ENCODE measurements at regions not wholly inside any gene's neighbourhood (a gene's known extent, or its start where the extent isn't known, plus 50 kb on each side); places are given as distances from the start of the nearest gene placed in this dataset.

DNA sequence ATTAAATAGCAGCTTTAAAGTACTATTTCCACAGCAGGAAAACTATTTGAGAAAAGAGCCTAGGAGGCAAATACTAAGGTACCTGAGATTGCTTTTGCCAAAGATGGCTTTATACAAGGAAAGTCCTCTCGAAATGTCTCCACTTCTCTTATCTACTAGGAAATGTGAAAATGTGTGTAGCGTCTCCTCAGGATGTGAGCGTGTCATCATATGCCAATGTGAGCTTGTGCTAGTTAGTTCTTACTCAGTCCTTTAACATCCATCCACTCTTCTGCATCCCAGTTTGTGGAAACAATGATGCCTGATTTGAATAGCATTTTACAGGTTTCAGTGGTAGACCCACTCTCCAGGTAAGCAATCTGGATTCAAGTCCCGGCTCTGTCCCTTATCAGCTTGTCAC is 421.0 kb downstream of the DYNC2H1 start:
- DNase-seq = no peak

GRCh38 chr11:103532133-103532788 is 423.0 kb downstream of the DYNC2H1 start:
- no peak for DNase-seq

DNA sequence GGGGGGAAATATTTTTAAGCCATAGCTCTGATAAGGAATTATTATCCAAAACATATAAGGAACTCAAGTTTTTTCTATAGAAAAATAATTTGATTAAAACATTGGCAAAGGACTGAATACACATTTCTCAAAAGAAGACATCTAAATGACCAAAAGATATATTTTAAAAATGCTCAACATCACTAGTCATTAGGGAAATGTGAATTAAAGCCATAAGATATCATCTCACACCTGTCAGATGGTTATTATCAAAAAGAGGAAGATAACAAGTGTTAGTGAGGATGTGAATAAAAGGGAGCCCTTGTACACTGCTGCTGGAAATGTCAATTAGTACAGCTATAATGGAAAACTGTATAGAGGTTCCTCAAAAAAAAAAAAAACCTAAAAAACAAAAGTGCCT is 425.0 kb downstream of the DYNC2H1 start:
- DNase-seq = no peak

GRCh38 chr11:103534959-103535358 is 425.7 kb downstream of the DYNC2H1 start:
- DNase-seq = no peak

DNA sequence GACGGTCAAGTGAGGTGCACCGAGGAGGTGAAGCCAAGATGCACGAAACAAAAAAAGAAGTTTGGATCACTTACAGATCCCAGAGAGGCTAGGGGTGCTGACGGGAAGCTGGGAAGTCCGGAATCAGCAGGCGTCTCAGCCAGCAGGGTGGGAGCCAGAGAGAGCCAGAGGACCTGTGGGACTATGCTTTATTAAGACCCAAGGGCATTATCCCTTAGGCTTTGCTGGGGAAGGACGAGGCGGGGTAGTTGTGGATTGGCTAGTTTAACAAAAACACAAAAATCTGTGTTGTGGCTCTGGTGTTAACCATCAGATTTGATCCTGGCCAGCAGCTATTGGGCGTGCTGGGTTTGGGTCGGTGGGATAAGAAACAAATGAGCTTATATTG is 427.1 kb downstream of the DYNC2H1 start:
- DNase-seq = no peak

DNA sequence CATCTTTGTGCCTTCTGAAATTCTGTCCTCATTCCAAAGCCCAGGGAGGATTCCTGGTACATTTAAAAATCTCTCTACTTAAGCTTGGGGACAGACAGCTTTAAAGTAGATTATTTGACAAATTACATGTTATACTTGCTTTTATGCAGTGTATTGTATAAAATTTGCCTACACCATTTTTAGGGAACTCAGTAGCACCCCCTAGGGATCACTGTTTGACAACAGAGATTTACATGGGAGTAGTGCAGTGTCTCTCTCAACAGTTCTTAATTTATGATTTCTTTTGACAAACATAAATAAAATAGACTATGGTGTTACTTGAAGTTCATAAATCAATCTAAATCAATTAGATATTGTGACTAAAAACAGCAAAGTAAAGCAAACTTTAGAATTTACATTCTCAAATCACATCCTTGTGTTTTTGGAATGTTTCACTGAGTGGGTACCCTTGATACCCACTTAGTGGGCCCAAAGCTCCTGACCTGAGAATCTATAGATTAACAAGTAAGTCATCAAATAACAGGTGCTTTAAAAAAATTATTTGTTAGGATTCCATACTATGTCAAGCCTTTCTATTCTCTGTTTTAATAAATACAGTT is 428.8 kb downstream of the DYNC2H1 start:
- no peak for DNase-seq

DNA sequence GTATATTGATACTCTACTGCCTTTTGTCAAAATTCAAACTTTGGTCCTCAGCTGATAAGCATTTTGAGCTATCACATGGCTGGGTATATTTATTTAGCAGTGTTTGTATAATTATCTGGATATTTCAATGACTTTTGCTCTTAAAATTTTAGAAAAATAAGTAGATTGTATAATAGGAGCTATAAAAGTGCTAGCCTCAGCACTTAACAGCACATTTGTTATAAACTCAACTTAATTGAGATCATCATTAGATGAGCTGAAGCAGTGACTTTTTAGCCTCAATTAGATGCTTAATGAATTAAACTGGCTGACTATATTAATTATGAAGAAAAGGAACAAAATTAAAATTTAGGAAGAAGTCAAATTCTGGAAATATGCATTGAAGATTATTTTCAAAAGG is 429.9 kb downstream of the DYNC2H1 start:
- no peak for DNase-seq

DNA sequence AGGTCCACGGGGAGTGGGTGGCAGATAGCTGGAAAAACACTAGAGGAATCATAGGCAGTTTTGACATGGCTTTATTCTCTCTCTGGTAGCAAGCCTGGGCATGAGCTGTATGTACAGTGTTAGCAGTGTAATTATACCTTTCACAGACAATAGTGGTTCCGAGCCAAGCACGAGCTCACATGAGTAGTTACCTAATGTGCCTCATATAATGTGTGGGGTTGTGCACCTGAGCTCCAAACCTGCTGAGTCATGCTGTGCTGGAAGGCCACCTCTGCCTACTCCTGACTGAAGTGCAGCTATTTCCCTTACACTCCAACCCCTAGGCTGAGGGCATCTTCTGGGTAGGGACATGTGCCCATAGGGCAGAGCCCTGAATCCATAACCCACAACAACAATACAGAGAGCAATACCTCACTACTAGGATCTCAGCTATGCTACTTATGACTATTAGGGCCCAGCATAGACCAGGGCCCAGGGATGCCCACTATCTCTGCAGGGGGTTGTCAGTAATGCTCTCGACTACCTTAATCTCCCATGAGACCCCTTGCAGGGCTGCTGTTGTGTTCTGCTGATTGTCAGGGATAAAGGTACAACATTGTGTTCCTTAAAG is 432.1 kb downstream of the DYNC2H1 start:
- no peak for DNase-seq

GRCh38 chr11:103542851-103543250 is 433.6 kb downstream of the DYNC2H1 start:
- DNase-seq = no peak

GRCh38 chr11:103543456-103543855 is 434.2 kb downstream of the DYNC2H1 start:
- DNase-seq = no peak

DNA sequence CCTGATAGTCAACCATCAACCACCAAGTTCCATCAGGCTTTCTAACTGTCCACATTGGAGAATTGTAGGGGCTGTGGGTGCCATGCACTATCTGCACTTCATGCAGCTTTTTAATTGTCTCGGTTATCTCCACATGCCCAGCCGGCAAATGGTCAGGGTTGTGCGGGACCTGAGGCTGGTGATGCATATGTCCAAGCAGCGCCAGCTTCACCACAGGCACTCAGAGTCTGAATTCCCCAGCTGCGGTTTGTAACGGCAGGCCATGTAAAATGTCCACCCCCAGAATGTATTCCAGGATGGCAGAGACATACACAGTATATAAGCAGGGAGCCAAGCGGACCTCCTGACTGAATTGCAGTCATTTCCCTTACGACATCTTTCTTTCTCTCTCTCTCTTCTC is 435.6 kb downstream of the DYNC2H1 start:
- DNase-seq = no peak

GRCh38 chr11:103545551-103545950 is 436.3 kb downstream of the DYNC2H1 start:
- DNase-seq = no peak

DNA sequence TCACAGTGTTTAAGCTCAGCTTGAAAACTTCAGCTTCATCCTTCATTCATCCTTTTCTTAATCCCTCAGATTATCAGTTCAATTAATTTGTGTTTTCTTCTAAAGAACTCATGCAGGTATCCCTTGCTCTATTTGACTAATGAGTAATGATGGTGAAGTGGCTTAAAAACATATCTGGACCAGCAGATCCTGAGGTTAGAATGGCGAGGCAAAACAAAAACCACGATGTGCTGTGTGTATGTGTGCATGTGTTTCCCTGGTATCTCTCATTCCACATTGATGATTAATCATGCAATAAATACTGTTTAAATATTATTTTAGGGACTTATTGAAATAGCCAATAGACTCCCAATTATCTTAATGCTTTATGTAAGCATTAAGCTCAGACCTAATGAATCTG is 437.0 kb downstream of the DYNC2H1 start:
- no peak for DNase-seq

DNA sequence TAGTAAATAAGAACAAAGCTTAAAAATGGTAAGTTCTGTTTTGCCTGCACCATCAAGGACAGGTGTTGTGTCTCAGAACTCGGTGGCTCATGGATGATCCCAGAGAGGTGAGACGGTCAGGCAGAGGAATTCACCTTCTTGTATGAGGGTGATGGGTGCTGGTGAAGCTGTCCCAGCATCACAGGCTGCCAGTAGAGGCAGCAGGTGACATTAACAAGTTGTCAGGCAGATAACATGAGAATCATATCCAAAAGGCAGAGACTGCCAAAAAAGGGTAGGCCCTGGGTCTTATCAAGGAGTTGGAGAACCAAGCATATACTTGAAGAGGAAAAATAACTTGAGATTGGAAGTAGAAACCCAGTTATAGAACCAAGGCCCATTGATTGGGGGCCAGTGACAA is 437.8 kb downstream of the DYNC2H1 start:
- DNase-seq = no peak

DNA sequence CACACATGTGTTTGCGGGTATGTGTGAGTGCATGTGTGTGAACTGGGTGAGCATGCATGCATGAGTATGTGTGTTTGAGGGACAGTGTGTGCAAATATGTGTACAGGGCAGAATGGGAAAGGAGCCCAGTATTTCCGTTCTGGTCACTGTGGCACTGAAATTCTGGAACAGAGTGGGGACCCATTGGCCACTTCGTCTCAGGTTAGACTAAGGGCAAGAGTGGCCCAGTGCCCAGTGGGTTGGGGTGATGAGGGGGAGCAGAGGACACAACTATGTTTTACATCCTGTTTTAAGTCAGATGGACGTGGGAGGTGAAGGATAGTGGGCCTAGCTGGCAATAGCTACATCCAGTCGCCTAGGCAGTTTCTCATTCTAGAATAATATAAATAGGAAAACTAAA is 438.5 kb downstream of the DYNC2H1 start:
- DNase-seq = no peak

DNA sequence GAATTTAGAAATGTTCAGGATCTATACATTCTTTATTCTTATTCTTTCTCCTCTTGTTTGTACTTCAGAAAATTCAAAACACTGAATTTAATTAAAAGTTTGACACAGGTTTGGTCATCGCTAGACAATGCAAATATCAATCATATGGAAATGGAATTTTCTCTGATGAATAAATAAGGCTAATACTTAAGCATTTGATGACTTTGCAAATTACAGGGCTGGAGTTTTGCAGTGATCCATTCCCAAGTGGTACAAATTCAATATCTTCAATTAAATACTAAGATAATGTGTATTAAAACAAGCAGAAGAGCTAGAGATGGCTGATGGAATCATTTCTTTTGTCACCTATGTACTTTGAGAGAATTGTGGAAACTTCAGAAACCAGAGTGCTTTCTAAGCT is 439.6 kb downstream of the DYNC2H1 start:
- DNase-seq = no peak

- DNase-seq = no peak
These were observed 441.6 kb downstream of the DYNC2H1 start for GRCh38 chr11:103550811-103551210.

- DNase-seq = no peak
These were observed 442.9 kb downstream of the DYNC2H1 start for GRCh38 chr11:103552086-103552485.

DNA sequence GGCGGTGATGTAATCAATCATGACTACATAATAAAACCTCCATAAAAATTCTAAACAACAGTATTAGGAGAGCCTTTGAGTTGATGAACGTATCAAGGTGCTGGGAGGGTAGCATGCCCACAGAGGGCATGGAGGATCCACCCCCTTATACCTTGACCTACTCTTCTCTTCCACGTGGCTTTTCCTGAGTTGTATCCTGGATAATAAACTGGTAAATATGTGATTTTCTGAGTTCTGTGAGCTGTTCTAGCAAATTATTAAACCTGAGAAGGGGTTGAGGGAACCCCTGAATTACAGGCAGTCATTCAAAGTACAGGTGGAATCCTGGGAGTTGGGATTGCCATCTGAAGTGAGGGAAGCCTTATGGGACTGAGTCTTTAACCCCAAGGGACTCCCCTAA is 446.9 kb downstream of the DYNC2H1 start:
- no peak for DNase-seq

DNA sequence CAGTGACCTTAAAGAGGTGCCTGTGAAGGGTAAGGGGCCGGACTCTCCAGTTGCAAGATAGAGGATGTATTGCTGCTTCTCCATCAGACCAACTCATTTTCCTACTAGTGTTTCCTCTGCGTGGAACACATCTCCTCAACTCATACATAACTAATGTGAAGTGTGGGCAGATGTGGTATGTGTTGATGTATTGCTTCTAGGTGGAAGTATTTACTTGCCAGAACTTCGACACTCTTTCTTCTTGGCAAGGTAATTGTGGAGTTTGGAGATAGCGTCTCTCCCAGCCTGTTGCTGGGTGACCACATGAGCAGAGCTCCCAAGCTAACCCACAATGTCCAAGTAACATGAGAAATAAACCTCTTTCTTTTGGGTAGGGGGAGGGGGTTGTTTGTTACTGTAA is 456.9 kb downstream of the DYNC2H1 start:
- no peak for DNase-seq

GRCh38 chr11:103581760-103582159 is 454.7 kb upstream of the DDI1 start:
- DNase-seq = no peak

GRCh38 chr11:103582351-103582909 is 454.0 kb upstream of the DDI1 start:
- DNase-seq = no peak

DNA sequence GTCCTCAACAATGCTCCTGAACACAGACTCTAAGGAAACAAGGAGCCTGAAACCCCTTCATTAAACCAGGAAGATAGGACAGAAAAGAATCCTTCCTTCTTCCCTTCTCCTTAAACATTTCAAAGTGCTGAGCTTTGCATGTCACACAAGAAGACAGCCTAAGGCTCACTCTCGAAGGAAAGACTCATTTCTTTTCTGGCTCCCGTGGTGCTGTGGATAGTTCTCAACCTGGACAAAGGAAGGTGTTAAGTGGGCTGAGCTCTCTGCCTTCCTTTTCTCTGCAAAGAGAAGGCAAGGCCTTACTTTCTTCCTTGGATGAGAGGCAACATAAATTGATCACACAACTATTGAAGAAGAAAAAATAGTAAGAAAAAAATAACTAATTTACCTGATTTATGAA is 452.4 kb upstream of the DDI1 start:
- DNase-seq = no peak

- DNase-seq = no peak
These were observed 451.7 kb upstream of the DDI1 start for GRCh38 chr11:103584720-103585119.
